GM12878 (cell line): ENCODE measurements at regions not wholly inside any gene's neighbourhood (a gene's known extent, or its start where the extent isn't known, plus 50 kb on each side); places are given as distances from the start of the nearest gene placed in this dataset.

Experiments
- ATAC-seq: fragments of 200-7000 bp; cut with Tn5 transposase; 3 replicates; pipeline ENCODE4 v1.9.1; 2020; ENCODE audit warnings: mild to moderate bottlenecking, moderate library complexity
- BruUV-seq: library from RNA; stranded (reverse); fragments of 400-500 nt; replicated peaks from 2 replicates; lab custom pipeline; 2021; lab: Mats Ljungman, UMichigan
- CTCF ChIA-PET: fragments of 300-600 bp; sonication (Branson Sonifier 250); formaldehyde crosslinking; extraction: SDS; loops from one replicate; lab custom pipeline; 2021; ENCODE audit warnings: inconsistent platforms; lab: Yijun Ruan, JAX
- POLR2A ChIA-PET: fragments of 350-600 bp; formaldehyde crosslinking; extraction: SDS; loops from one replicate; lab custom pipeline; 2021; ENCODE audit warnings: inconsistent platforms; lab: Charles Lee
- RAD21 ChIA-PET: fragments of 300-600 bp; sonication (Branson Sonifier 250); formaldehyde crosslinking; loops from one replicate; lab custom pipeline; 2023; ENCODE audit warnings: antibody characterized with exemption; ENCODE audit not compliant: unreplicated experiment; lab: Charles Lee
- SMC1A ChIA-PET: fragments of 300-600 bp; sonication (Branson Sonifier 250); formaldehyde crosslinking; loops from one replicate; lab custom pipeline; 2023; ENCODE audit not compliant: unreplicated experiment, uncharacterized antibody; lab: Charles Lee
- DNase-seq: peaks from one replicate; pipeline ENCODE4 v3.0.0-alpha.2; 2011; ENCODE audit warnings: low read depth, low spot score
- FAIRE-seq: peaks from 3 replicates; lab custom pipeline; 2011; peaks lifted over from hg19 to GRCh38; lab: Jason Lieb, UNC
- H2AFZ ChIP-seq: 2 replicates; pipeline ENCODE4 v1.6.0; 2011; ENCODE audit warnings: low read depth, low read length, control low read depth; ENCODE audit not compliant: control insufficient read depth
- H3K27ac ChIP-seq: 2 replicates; pipeline ENCODE4 v1.5.1; 2011; ENCODE audit warnings: control low read depth; ENCODE audit not compliant: control insufficient read depth, insufficient read depth
- H3K27me3 ChIP-seq, 2 experiments: replicated peaks in 1 of 2; 2 replicates each; pipeline versions ENCODE4 v1.6.0 to v1.6.1; 2011; ENCODE audit warnings: low read length in 1 of 2; ENCODE audit not compliant: control insufficient read depth in 2 of 2, insufficient read depth in 2 of 2
- H3K36me3 ChIP-seq, 2 experiments: 2 replicates each; pipeline ENCODE4 v1.5.1; 2011; ENCODE audit warnings: low read length in 1 of 2; ENCODE audit not compliant: control insufficient read depth in 2 of 2, insufficient read depth in 2 of 2
- H3K4me1 ChIP-seq: 2 replicates; pipeline ENCODE4 v1.6.1; 2011; ENCODE audit warnings: mild to moderate bottlenecking, low read length, moderate library complexity, mixed read lengths; ENCODE audit not compliant: control insufficient read depth, insufficient read depth
- H3K4me2 ChIP-seq: 2 replicates; pipeline ENCODE4 v1.6.0; 2011; ENCODE audit warnings: control low read depth; ENCODE audit not compliant: control insufficient read depth, insufficient read depth
- H3K4me3 ChIP-seq: fragments of 200-600 bp; sonication (generic); 2 replicates; pipeline ENCODE4 v1.5.1; 2016
- H3K79me2 ChIP-seq: 2 replicates; pipeline ENCODE4 v1.6.0; 2011; ENCODE audit warnings: low read length; ENCODE audit not compliant: control insufficient read depth, insufficient read depth
- H3K9ac ChIP-seq: 2 replicates; pipeline ENCODE4 v1.8.0; 2011; ENCODE audit warnings: low read length, control low read depth, mixed read lengths; ENCODE audit not compliant: control insufficient read depth, insufficient read depth
- H3K9me3 ChIP-seq: replicated peaks from 3 replicates; pipeline ENCODE4 v1.5.1; 2011; ENCODE audit warnings: mild to moderate bottlenecking, low read length; ENCODE audit not compliant: control insufficient read depth, insufficient read depth
- H4K20me1 ChIP-seq: 2 replicates; pipeline ENCODE4 v1.6.0; 2011; ENCODE audit not compliant: control insufficient read depth, insufficient read depth
- ASH2L ChIP-seq: fragments of 300-600, 200-600 bp; sonication (generic); IDR thresholded peaks from 2 replicates; pipeline ENCODE4 v1.6.1; 2017; ENCODE audit warnings: low read depth, mild to moderate bottlenecking, borderline replicate concordance
- KLF5 ChIP-seq: fragments of 450-650 bp; IDR thresholded peaks from 2 replicates; pipeline ENCODE4 v1.6.1; 2014; ENCODE audit warnings: mild to moderate bottlenecking; ENCODE audit not compliant: partially characterized antibody
- SUZ12 ChIP-seq: fragments of 200-600 bp; sonication (generic); IDR thresholded peaks from one replicate; pipeline ENCODE4 v1.6.1; 2018; ENCODE audit warnings: antibody characterized with exemption, mild to moderate bottlenecking; ENCODE audit not compliant: unreplicated experiment
- TCF3 ChIP-seq: IDR thresholded peaks from 2 replicates; pipeline ENCODE4 v1.6.1; 2012; ENCODE audit warnings: low read depth, mild to moderate bottlenecking, low read length, borderline replicate concordance; ENCODE audit not compliant: insufficient read depth
- WGBS: methylation state at CpG from one replicate; pipeline ENCODE4 v1.1.6; 2016; ENCODE audit warnings: low lambda C conversion rate; ENCODE audit not compliant: insufficient replicate concordance, insufficient coverage; ENCODE audit errors: missing lambda C conversion rate; 5-methylcytosine and 5-hydroxymethylcytosine counted together
- in situ Hi-C: fragments of 300-500 bp; cut with MboI; formaldehyde crosslinking; loops from 9 replicates; pipeline ENCODE4 v1.14.3; 2018; ENCODE audit warnings: mixed read lengths
- intact Hi-C: fragments of 100-400 bp; cut with micrococcal nuclease; formaldehyde crosslinking; loops from one replicate; pipeline ENCODE4 v1.14.2; 2022; ENCODE audit not compliant: unreplicated experiment
- TF ChIP-seq, protein P1 (sequence below): fragments of 450-650 bp; IDR thresholded peaks from 2 replicates; pipeline ENCODE4 v1.6.1; 2017; ENCODE audit warnings: mild to moderate bottlenecking, moderate library complexity
- TF ChIP-seq, protein P2 (sequence below): IDR thresholded peaks from 2 replicates; pipeline ENCODE4 v1.6.1; 2011; ENCODE audit warnings: borderline replicate concordance, low read depth, mild to moderate bottlenecking, moderate library complexity, low read length; ENCODE audit not compliant: insufficient read depth, poor library complexity, severe bottlenecking
- TF ChIP-seq, protein P3 (sequence below): IDR thresholded peaks from 2 replicates; pipeline ENCODE4 v1.6.1; 2012; ENCODE audit warnings: mild to moderate bottlenecking, low read depth, low read length
- TF ChIP-seq, protein P4 (sequence below): fragments of 450-650 bp; conservative IDR thresholded peaks from 2 replicates; pipeline ENCODE4 v1.6.1; 2017; ENCODE audit warnings: mild to moderate bottlenecking, moderate library complexity
- TF ChIP-seq, protein P5 (sequence below): fragments of 450-650 bp; IDR thresholded peaks from 2 replicates; pipeline ENCODE4 v1.6.1; 2014; ENCODE audit warnings: mild to moderate bottlenecking

DNA sequence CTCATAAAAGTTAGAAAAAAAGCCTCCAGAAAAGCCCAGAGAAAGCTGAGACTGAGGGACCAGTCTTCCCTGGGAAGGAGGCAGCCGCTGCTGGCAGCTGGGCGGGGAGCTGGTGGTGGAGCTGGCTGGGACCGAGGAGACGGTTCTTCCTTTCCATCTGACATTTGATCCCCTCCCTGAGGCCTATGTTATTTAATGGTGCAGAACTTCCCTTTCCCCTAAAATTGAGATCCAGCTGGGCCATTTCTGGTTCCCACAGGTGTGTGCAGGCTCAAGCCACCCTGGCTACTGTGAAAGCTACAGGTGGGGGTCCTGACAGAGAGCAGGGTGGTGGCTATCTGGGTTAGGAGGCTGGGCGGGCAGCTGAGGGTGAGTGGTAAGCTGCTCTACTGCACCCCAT lies 81.5 kb upstream of the FZD7 start (continued):
- TF ChIP-seq ASH2L (no peak), KLF5 (no peak), TCF3 (no peak)
- TF ChIP-seq, protein P1, sequence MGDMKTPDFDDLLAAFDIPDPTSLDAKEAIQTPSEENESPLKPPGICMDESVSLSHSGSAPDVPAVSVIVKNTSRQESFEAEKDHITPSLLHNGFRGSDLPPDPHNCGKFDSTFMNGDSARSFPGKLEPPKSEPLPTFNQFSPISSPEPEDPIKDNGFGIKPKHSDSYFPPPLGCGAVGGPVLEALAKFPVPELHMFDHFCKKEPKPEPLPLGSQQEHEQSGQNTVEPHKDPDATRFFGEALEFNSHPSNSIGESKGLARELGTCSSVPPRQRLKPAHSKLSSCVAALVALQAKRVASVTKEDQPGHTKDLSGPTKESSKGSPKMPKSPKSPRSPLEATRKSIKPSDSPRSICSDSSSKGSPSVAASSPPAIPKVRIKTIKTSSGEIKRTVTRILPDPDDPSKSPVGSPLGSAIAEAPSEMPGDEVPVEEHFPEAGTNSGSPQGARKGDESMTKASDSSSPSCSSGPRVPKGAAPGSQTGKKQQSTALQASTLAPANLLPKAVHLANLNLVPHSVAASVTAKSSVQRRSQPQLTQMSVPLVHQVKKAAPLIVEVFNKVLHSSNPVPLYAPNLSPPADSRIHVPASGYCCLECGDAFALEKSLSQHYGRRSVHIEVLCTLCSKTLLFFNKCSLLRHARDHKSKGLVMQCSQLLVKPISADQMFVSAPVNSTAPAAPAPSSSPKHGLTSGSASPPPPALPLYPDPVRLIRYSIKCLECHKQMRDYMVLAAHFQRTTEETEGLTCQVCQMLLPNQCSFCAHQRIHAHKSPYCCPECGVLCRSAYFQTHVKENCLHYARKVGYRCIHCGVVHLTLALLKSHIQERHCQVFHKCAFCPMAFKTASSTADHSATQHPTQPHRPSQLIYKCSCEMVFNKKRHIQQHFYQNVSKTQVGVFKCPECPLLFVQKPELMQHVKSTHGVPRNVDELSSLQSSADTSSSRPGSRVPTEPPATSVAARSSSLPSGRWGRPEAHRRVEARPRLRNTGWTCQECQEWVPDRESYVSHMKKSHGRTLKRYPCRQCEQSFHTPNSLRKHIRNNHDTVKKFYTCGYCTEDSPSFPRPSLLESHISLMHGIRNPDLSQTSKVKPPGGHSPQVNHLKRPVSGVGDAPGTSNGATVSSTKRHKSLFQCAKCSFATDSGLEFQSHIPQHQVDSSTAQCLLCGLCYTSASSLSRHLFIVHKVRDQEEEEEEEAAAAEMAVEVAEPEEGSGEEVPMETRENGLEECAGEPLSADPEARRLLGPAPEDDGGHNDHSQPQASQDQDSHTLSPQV, result no peak
- TF ChIP-seq, protein P2, sequence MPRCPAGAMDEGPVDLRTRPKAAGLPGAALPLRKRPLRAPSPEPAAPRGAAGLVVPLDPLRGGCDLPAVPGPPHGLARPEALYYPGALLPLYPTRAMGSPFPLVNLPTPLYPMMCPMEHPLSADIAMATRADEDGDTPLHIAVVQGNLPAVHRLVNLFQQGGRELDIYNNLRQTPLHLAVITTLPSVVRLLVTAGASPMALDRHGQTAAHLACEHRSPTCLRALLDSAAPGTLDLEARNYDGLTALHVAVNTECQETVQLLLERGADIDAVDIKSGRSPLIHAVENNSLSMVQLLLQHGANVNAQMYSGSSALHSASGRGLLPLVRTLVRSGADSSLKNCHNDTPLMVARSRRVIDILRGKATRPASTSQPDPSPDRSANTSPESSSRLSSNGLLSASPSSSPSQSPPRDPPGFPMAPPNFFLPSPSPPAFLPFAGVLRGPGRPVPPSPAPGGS, result no peak

DNA sequence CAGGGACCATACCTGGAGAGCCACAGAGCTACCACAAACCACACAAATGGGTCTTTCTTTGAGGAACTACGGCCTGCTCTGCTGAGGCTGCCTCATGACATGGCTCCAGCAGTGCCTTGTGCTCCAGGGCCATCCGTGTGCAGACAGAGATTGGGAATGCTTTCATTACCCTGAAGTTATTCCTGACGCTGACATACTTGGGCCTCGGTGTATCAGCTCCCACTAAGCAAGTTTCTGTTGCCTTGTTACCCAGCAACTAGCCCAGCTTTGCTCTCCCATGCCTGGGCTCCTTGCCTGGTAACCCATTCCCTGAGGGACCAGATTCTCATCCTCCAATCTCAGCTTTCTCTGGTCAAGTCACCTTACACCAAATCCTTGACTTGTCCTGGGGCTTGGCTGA lies 80.3 kb upstream of the FZD7 start:
- Histone ChIP-seq H3K4me3 (no peak overlapping the region), H3K9me3 (no peaks in the 10 kb centered on the region), H3K27ac (no peak overlapping the region), H3K4me2 (no peak overlapping the region), H3K27me3 (no peaks in the 10 kb centered on the region; a peak in 1 of 4 replicates), H3K36me3 (no peaks in the 10 kb centered on the region), H3K9ac (no peak overlapping the region), H2AFZ (no peak overlapping the region), H4K20me1 (no peaks in the 10 kb centered on the region), H3K4me1 (no peaks in the 10 kb centered on the region), H3K79me2 (no peaks in the 10 kb centered on the region)
- SMC1A ChIA-PET, result interaction anchor here (1.6 kb wide), 1 partner anchor 52 kb away, joined by 4 read pairs; no protein-coding TSS in a partner anchor
- BruUV-seq, result no TSS peak
- ATAC-seq (no peak; the same call in 2 of the 3 replicates), DNase-seq (no peak), FAIRE-seq (no peak)
- RAD21 ChIA-PET, result no interaction called here
- in situ Hi-C loops, result no loop called here
- POLR2A ChIA-PET, result no interaction called here
- CTCF ChIA-PET, result interaction anchor here (0.6 kb wide), 1 partner anchor 52 kb away, joined by 3 read pairs; no protein-coding TSS in a partner anchor
- 54% methylated on average over 4 of the region's 4 CpGs for WGBS
- intact Hi-C loops, result no loop called here
- TF ChIP-seq, protein P3, sequence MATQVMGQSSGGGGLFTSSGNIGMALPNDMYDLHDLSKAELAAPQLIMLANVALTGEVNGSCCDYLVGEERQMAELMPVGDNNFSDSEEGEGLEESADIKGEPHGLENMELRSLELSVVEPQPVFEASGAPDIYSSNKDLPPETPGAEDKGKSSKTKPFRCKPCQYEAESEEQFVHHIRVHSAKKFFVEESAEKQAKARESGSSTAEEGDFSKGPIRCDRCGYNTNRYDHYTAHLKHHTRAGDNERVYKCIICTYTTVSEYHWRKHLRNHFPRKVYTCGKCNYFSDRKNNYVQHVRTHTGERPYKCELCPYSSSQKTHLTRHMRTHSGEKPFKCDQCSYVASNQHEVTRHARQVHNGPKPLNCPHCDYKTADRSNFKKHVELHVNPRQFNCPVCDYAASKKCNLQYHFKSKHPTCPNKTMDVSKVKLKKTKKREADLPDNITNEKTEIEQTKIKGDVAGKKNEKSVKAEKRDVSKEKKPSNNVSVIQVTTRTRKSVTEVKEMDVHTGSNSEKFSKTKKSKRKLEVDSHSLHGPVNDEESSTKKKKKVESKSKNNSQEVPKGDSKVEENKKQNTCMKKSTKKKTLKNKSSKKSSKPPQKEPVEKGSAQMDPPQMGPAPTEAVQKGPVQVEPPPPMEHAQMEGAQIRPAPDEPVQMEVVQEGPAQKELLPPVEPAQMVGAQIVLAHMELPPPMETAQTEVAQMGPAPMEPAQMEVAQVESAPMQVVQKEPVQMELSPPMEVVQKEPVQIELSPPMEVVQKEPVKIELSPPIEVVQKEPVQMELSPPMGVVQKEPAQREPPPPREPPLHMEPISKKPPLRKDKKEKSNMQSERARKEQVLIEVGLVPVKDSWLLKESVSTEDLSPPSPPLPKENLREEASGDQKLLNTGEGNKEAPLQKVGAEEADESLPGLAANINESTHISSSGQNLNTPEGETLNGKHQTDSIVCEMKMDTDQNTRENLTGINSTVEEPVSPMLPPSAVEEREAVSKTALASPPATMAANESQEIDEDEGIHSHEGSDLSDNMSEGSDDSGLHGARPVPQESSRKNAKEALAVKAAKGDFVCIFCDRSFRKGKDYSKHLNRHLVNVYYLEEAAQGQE, result no peak
- no peak for TF ChIP-seq SUZ12
- TF ChIP-seq, protein P4, sequence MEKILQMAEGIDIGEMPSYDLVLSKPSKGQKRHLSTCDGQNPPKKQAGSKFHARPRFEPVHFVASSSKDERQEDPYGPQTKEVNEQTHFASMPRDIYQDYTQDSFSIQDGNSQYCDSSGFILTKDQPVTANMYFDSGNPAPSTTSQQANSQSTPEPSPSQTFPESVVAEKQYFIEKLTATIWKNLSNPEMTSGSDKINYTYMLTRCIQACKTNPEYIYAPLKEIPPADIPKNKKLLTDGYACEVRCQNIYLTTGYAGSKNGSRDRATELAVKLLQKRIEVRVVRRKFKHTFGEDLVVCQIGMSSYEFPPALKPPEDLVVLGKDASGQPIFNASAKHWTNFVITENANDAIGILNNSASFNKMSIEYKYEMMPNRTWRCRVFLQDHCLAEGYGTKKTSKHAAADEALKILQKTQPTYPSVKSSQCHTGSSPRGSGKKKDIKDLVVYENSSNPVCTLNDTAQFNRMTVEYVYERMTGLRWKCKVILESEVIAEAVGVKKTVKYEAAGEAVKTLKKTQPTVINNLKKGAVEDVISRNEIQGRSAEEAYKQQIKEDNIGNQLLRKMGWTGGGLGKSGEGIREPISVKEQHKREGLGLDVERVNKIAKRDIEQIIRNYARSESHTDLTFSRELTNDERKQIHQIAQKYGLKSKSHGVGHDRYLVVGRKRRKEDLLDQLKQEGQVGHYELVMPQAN, result no peak
- TF ChIP-seq, protein P5, sequence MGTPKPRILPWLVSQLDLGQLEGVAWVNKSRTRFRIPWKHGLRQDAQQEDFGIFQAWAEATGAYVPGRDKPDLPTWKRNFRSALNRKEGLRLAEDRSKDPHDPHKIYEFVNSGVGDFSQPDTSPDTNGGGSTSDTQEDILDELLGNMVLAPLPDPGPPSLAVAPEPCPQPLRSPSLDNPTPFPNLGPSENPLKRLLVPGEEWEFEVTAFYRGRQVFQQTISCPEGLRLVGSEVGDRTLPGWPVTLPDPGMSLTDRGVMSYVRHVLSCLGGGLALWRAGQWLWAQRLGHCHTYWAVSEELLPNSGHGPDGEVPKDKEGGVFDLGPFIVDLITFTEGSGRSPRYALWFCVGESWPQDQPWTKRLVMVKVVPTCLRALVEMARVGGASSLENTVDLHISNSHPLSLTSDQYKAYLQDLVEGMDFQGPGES, result no peak
